Bronchial epithelial cell (primary cell): ENCODE measurements at regions not wholly inside any gene's neighbourhood (a gene's known extent, or its start where the extent isn't known, plus 50 kb on each side); places are given as distances from the start of the nearest gene placed in this dataset.

Experiments
- DNase-seq: peaks from one replicate; pipeline ENCODE4 v3.0.0-alpha.2; 2010; ENCODE audit warnings: low read depth
- FAIRE-seq: peaks from 2 replicates; lab custom pipeline; 2011; peaks lifted over from hg19 to GRCh38; lab: Jason Lieb, UNC
- H3K27me3 ChIP-seq: 2 replicates; pipeline ENCODE4 v1.5.1; 2011; ENCODE audit warnings: low read length; ENCODE audit not compliant: control insufficient read depth, insufficient read depth
- H3K36me3 ChIP-seq: 2 replicates; pipeline ENCODE4 v1.5.1; 2011; ENCODE audit warnings: low read length; ENCODE audit not compliant: control insufficient read depth, insufficient read depth
- H3K4me3 ChIP-seq: 2 replicates; pipeline ENCODE4 v1.5.1; 2011; ENCODE audit warnings: mild to moderate bottlenecking, low read depth, low read length, control low read depth
- CTCF ChIP-seq: IDR thresholded peaks from 2 replicates; pipeline ENCODE4 v1.5.1; 2011; ENCODE audit warnings: mild to moderate bottlenecking, moderate library complexity, low read length, control low read depth, inconsistent platforms; ENCODE audit not compliant: insufficient read depth, severe bottlenecking

- no peak overlapping the region for H3K4me3 ChIP-seq
- H3K36me3 ChIP-seq: no peaks in the 10 kb centered on the region
- peak; percentile 95 for TF ChIP-seq CTCF
- no peaks in the 10 kb centered on the region for H3K27me3 ChIP-seq
- no peak for FAIRE-seq
- peak; percentile 53 for DNase-seq
Measured at GRCh38 chr2:236512902-236513435, 56.7 kb upstream of the ACKR3 start.

- H3K4me3 ChIP-seq: no peak overlapping the region
- no peak for DNase-seq
- TF ChIP-seq CTCF: no peak
- H3K36me3 ChIP-seq: no peaks in the 10 kb centered on the region
- no peak for FAIRE-seq
- H3K27me3 ChIP-seq: no peaks in the 10 kb centered on the region
Measured at GRCh38 chr2:236513956-236514355, 55.7 kb upstream of the ACKR3 start.

- no peak for TF ChIP-seq CTCF
- H3K36me3 ChIP-seq: no peaks in the 10 kb centered on the region
- no peak overlapping the region for H3K4me3 ChIP-seq
- DNase-seq (no peak), FAIRE-seq (peak; percentile 23)
- no peaks in the 10 kb centered on the region for H3K27me3 ChIP-seq
Measured at GRCh38 chr2:236516708-236517107, 52.9 kb upstream of the ACKR3 start.

GRCh38 chr2:236517251-236518031, 52.2 kb upstream of the ACKR3 start:
- FAIRE-seq (no peak), DNase-seq (no peak)
- no peak for TF ChIP-seq CTCF
- H3K4me3 ChIP-seq: no peak overlapping the region
- H3K27me3 ChIP-seq: no peaks in the 10 kb centered on the region
- H3K36me3 ChIP-seq: no peaks in the 10 kb centered on the region
